Mucosa of descending colon (tissue), 3 donors: ENCODE measurements at regions not wholly inside any gene's neighbourhood (a gene's known extent, or its start where the extent isn't known, plus 50 kb on each side); places are given as distances from the start of the nearest gene placed in this dataset.

Source experiments
- ATAC-seq: fragments of 200-7000 bp; cut with Tn5 transposase; one replicate; pipeline ENCODE4 v1.9.1; 2020; ENCODE audit warnings: mild to moderate bottlenecking, moderate library complexity
- DNase-seq, 3 donors: peaks; one replicate each; pipeline ENCODE4 v3.0.0-alpha.2; 2020
- H3K36me3 ChIP-seq: fragments of 200-600 bp; one replicate; pipeline ENCODE4 v1.8.0; 2021; ENCODE audit warnings: low read depth, mild to moderate bottlenecking
- H3K4me1 ChIP-seq: fragments of 200-600 bp; one replicate; pipeline ENCODE4 v1.8.0; 2021; ENCODE audit warnings: low read depth, mild to moderate bottlenecking
- H3K4me3 ChIP-seq: fragments of 200-600 bp; one replicate; pipeline ENCODE4 v1.8.0; 2021; ENCODE audit warnings: mild to moderate bottlenecking
- H3K9me3 ChIP-seq: fragments of 200-600 bp; one replicate; pipeline ENCODE4 v1.8.0; 2021; ENCODE audit warnings: mild to moderate bottlenecking
- CTCF ChIP-seq: fragments of 200-600 bp; IDR thresholded peaks from one replicate; pipeline ENCODE4 v1.8.0; 2022; ENCODE audit warnings: antibody characterized with exemption, mild to moderate bottlenecking
- intact Hi-C, 2 donors: fragments of 100-400 bp; cut with DNase I in 1 of 2; cut with micrococcal nuclease in 1 of 2; formaldehyde crosslinking; loops; one replicate each; pipeline versions ENCODE4 v1.11.0 to v1.11.1; 2022; cut with DNase I, micrococcal nuclease
- donor health status: DM: no; HTN: no; CAD: no; lungs with moderate emphysema.
- donor health status: DM: no; HTN: no; CAD: no.
- donor health status: DM: no; HTN: yes; CAD: no.

GRCh38 chr4:8682296-8682695 is 89.7 kb downstream of the CPZ start:
- Histone ChIP-seq H3K9me3 (no peaks in the 10 kb centered on the region), H3K4me3 (no peak overlapping the region), H3K36me3 (no peaks in the 10 kb centered on the region), H3K4me1 (no peaks in the 10 kb centered on the region)
- DNase-seq (no peak), ATAC-seq (no peak)
- intact Hi-C loops = no loop called here
- no peak for TF ChIP-seq CTCF

GRCh38 chr4:8681391-8681790 is 88.8 kb downstream of the CPZ start:
- H3K4me3 ChIP-seq = no peak overlapping the region
- no peak for TF ChIP-seq CTCF
- H3K36me3 ChIP-seq = no peaks in the 10 kb centered on the region
- no peak for ATAC-seq
- no peaks in the 10 kb centered on the region for H3K9me3 ChIP-seq
- intact Hi-C loops = no loop called here
- no peaks in the 10 kb centered on the region for H3K4me1 ChIP-seq
- no peak for DNase-seq

- intact Hi-C loops = no loop called here
- Histone ChIP-seq H3K4me3 (no peak overlapping the region), H3K9me3 (no peaks in the 10 kb centered on the region), H3K36me3 (no peaks in the 10 kb centered on the region), H3K4me1 (no peaks in the 10 kb centered on the region)
- DNase-seq (no peak), ATAC-seq (no peak)
- no peak for TF ChIP-seq CTCF
These were observed 86.5 kb downstream of the CPZ start for GRCh38 chr4:8679032-8679431.

GRCh38 chr4:8676676-8677075 is 84.1 kb downstream of the CPZ start:
- TF ChIP-seq CTCF = no peak
- no peak for ATAC-seq
- no peaks in the 10 kb centered on the region for H3K36me3 ChIP-seq
- intact Hi-C loops = no loop called here
- H3K9me3 ChIP-seq = no peaks in the 10 kb centered on the region
- DNase-seq = no peak
- H3K4me1 ChIP-seq = no peaks in the 10 kb centered on the region
- no peak overlapping the region for H3K4me3 ChIP-seq

GRCh38 chr4:8675906-8676305 is 83.3 kb downstream of the CPZ start:
- ATAC-seq (no peak), DNase-seq (no peak)
- no peaks in the 10 kb centered on the region for H3K36me3 ChIP-seq
- TF ChIP-seq CTCF = no peak
- intact Hi-C loops = no loop called here
- no peak overlapping the region for H3K4me3 ChIP-seq
- no peaks in the 10 kb centered on the region for H3K4me1 ChIP-seq
- no peaks in the 10 kb centered on the region for H3K9me3 ChIP-seq

GRCh38 chr4:8675383-8675782 is 82.8 kb downstream of the CPZ start:
- intact Hi-C loops = no loop called here

More at GRCh38 chr4:8675383-8675782, 82.8 kb downstream of the CPZ start:
- no peak for TF ChIP-seq CTCF
- Histone ChIP-seq H3K4me3 (no peak overlapping the region), H3K36me3 (no peaks in the 10 kb centered on the region), H3K9me3 (no peaks in the 10 kb centered on the region), H3K4me1 (no peaks in the 10 kb centered on the region)
- no peak for DNase-seq
- no peak for ATAC-seq
